K562 (cell line): ENCODE measurements at regions not wholly inside any gene's neighbourhood (a gene's known extent, or its start where the extent isn't known, plus 50 kb on each side); places are given as distances from the start of the nearest gene placed in this dataset.

Experiments
- ARID1B ChIP-seq: fragments of 450-650 bp; IDR thresholded peaks from 2 replicates; pipeline ENCODE4 v1.6.1; 2016; ENCODE audit warnings: antibody characterized with exemption, mild to moderate bottlenecking, inconsistent platforms
- CSDE1 ChIP-seq, 2 experiments: fragments of 450-650 bp; IDR thresholded peaks; 2 replicates each; pipeline ENCODE4 v1.6.1; 2016; ENCODE audit warnings: mild to moderate bottlenecking in 1 of 2
- FOSL1 ChIP-seq: fragments of 200-800 bp; sonication (Bioruptor generic); conservative IDR thresholded peaks from 2 replicates; pipeline ENCODE4 v1.6.1; 2016; ENCODE audit warnings: missing genetic modification characterization, missing compliant biosample characterization
- HMBOX1 ChIP-seq: sonication (generic); IDR thresholded peaks from 2 replicates; pipeline ENCODE4 v1.6.1; 2016
- JUN ChIP-seq, 2 experiments: sonication (generic) in 1 of 2; formaldehyde crosslinking in 1 of 2; IDR thresholded peaks; 2 replicates each; pipeline versions ENCODE4 v1.6.1 to v1.8.0; 2012 to 2022; ENCODE audit warnings: borderline replicate concordance in 2 of 2, mild to moderate bottlenecking in 2 of 2, improper control_type of control experiment in 1 of 2, low read depth in 1 of 2, low read length in 1 of 2, missing genetic modification reagents in 1 of 2
- JUND ChIP-seq, 2 experiments: IDR thresholded peaks; 2 replicates in 1 of 2; 3 replicates in 1 of 2; pipeline ENCODE4 v1.6.1; 2011; ENCODE audit warnings: borderline replicate concordance in 2 of 2, low read depth in 2 of 2, low read length in 2 of 2, improper control_type of control experiment in 1 of 2, missing biosample characterization in 1 of 2, missing genetic modification characterization in 1 of 2, missing genetic modification reagents in 1 of 2
- MCM7 ChIP-seq, 2 experiments: fragments of 450-650 bp; IDR thresholded peaks; 2 replicates each; pipeline ENCODE4 v1.6.1; 2016 to 2018
- MTA2 ChIP-seq: fragments of 450-650 bp; IDR thresholded peaks from 2 replicates; pipeline ENCODE4 v1.6.1; 2016; ENCODE audit warnings: low read depth
- NR0B1 ChIP-seq: fragments of 450-650 bp; IDR thresholded peaks from one replicate; pipeline ENCODE4 v1.6.1; 2018; ENCODE audit warnings: mild to moderate bottlenecking, moderate library complexity; ENCODE audit not compliant: partially characterized antibody
- OTX1 ChIP-seq: fragments of 450-650 bp; formaldehyde crosslinking; IDR thresholded peaks from 2 replicates; pipeline ENCODE4 v1.4.0; 2022; ENCODE audit warnings: mild to moderate bottlenecking
- RFX1 ChIP-seq: fragments of 450-650 bp; IDR thresholded peaks from 2 replicates; pipeline ENCODE4 v1.6.1; 2016; ENCODE audit warnings: mild to moderate bottlenecking, moderate library complexity
- SMARCA5 ChIP-seq: fragments of 450-650 bp; IDR thresholded peaks from 2 replicates; pipeline ENCODE4 v1.6.1; 2016
- SOX6 ChIP-seq: fragments of 450-650 bp; IDR thresholded peaks from 2 replicates; pipeline ENCODE4 v1.6.1; 2014; ENCODE audit warnings: mild to moderate bottlenecking
- YY1 ChIP-seq, 3 experiments: IDR thresholded peaks; 2 replicates each; pipeline ENCODE4 v1.6.1; 2011; ENCODE audit warnings: low read length in 2 of 3, mild to moderate bottlenecking in 2 of 3, moderate library complexity in 2 of 3, borderline replicate concordance in 1 of 3, control low read depth in 1 of 3, low read depth in 1 of 3; ENCODE audit not compliant: insufficient read depth in 3 of 3, insufficient replicate concordance in 2 of 3, control insufficient read depth in 1 of 3, insufficient read length in 1 of 3; ENCODE audit errors: extremely low read depth in 1 of 3
- ZNF133 ChIP-seq: fragments of 250-450 bp; sonication (Bioruptor Pico); IDR thresholded peaks from 2 replicates; pipeline ENCODE4 v1.4.0; 2020; ENCODE audit warnings: mild to moderate bottlenecking
- ZNF140 ChIP-seq: fragments of 250-450 bp; sonication (Bioruptor Pico); IDR thresholded peaks from 2 replicates; pipeline ENCODE4 v1.8.0; 2021; ENCODE audit warnings: moderate library complexity, mild to moderate bottlenecking, inconsistent platforms
- ZNF239 ChIP-seq: fragments of 250-450 bp; sonication (Bioruptor Pico); IDR thresholded peaks from 2 replicates; pipeline ENCODE4 v1.4.0; 2020; ENCODE audit warnings: mild to moderate bottlenecking
- ZNF277 ChIP-seq: fragments of 250-450 bp; sonication (Bioruptor Pico); IDR thresholded peaks from 2 replicates; pipeline ENCODE4 v1.8.0; 2022; ENCODE audit warnings: inconsistent platforms, mild to moderate bottlenecking, moderate library complexity, borderline replicate concordance
- ZNF57 ChIP-seq: fragments of 450-650 bp; formaldehyde crosslinking; IDR thresholded peaks from 2 replicates; pipeline ENCODE4 v1.4.0; 2020; ENCODE audit warnings: mild to moderate bottlenecking, moderate library complexity
- ZNF785 ChIP-seq: fragments of 250-450 bp; sonication (Bioruptor Pico); IDR thresholded peaks from 2 replicates; pipeline ENCODE4 v1.4.0; 2020; ENCODE audit warnings: mild to moderate bottlenecking
- ZSCAN29 ChIP-seq: fragments of 450-650 bp; IDR thresholded peaks from 2 replicates; pipeline ENCODE4 v1.6.1; 2017
- TF ChIP-seq, protein P1 (sequence below): fragments of 450-650 bp; IDR thresholded peaks from 2 replicates; pipeline ENCODE4 v1.6.1; 2016; ENCODE audit warnings: low read depth, mild to moderate bottlenecking, moderate library complexity
- TF ChIP-seq, protein P2 (sequence below): fragments of 450-650 bp; conservative IDR thresholded peaks from 2 replicates; pipeline ENCODE4 v1.6.1; 2016; ENCODE audit warnings: missing genetic modification characterization, low read depth, mild to moderate bottlenecking, control low read depth, missing compliant biosample characterization

- TF ChIP-seq SMARCA5: no peak
- TF ChIP-seq MTA2: no peak
- TF ChIP-seq ZNF140: no peak
- no peak for TF ChIP-seq CSDE1 (IDR thresholded peaks at IDR 0.05)
- no peak for TF ChIP-seq ZNF133 (CRISPR knock-in tag)
- TF ChIP-seq ZNF239: no peak
- no peak for TF ChIP-seq ZNF785 (CRISPR knock-in tag)
- TF ChIP-seq HMBOX1: peak; percentile 26; the same call in 1 of the 2 replicates
- TF ChIP-seq JUND (IDR thresholded peaks at IDR 0.05; ENCODE audit: borderline replicate concordance, low read depth, low read length): no peak; the same call in 1 of the 2 replicates
- 0 out of 3 replicates have a peak, but pooled peaks have one; percentile 28 for TF ChIP-seq JUND (tag; IDR thresholded peaks at IDR 0.05; ENCODE audit: borderline replicate concordance, low read depth, low read length)
- no peak for TF ChIP-seq SOX6
- TF ChIP-seq, protein P1, sequence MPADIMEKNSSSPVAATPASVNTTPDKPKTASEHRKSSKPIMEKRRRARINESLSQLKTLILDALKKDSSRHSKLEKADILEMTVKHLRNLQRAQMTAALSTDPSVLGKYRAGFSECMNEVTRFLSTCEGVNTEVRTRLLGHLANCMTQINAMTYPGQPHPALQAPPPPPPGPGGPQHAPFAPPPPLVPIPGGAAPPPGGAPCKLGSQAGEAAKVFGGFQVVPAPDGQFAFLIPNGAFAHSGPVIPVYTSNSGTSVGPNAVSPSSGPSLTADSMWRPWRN: no peak
- no peak for TF ChIP-seq ZNF277 (CRISPR knock-in tag)
- TF ChIP-seq FOSL1 (tag): peak; percentile 92
- TF ChIP-seq YY1 (IDR thresholded peaks at IDR 0.05; ENCODE audit: borderline replicate concordance in 1 of 3, control insufficient read depth in 1 of 3, extremely low read depth in 1 of 3, insufficient read depth in 3 of 3, insufficient read length in 1 of 3, insufficient replicate concordance in 2 of 3, low read depth in 1 of 3, low read length in 2 of 3): no peak
- TF ChIP-seq RFX1: peak; percentile 70
- TF ChIP-seq ZSCAN29: no peak
- TF ChIP-seq OTX1 (CRISPR knock-in tag): no peak
- no peak for TF ChIP-seq MCM7 (IDR thresholded peaks at IDR 0.05)
- TF ChIP-seq, protein P2, sequence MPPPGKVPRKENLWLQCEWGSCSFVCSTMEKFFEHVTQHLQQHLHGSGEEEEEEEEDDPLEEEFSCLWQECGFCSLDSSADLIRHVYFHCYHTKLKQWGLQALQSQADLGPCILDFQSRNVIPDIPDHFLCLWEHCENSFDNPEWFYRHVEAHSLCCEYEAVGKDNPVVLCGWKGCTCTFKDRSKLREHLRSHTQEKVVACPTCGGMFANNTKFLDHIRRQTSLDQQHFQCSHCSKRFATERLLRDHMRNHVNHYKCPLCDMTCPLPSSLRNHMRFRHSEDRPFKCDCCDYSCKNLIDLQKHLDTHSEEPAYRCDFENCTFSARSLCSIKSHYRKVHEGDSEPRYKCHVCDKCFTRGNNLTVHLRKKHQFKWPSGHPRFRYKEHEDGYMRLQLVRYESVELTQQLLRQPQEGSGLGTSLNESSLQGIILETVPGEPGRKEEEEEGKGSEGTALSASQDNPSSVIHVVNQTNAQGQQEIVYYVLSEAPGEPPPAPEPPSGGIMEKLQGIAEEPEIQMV: no peak
- TF ChIP-seq ARID1B: peak; percentile 27; the same call in 1 of the 2 replicates
- 0 out of 2 replicates have a peak, but pooled peaks have one; percentile 13 for TF ChIP-seq JUN (IDR thresholded peaks at IDR 0.05; ENCODE audit: borderline replicate concordance, low read depth, low read length)
- no peak for TF ChIP-seq JUN (CRISPR knock-in tag; IDR thresholded peaks at IDR 0.05; ENCODE audit: borderline replicate concordance)
- no peak for TF ChIP-seq ZNF57 (CRISPR knock-in tag)
- no peak for TF ChIP-seq NR0B1
Measured at GRCh38 chr5:174533751-174534241, 190.6 kb upstream of the MSX2 start (continued).
